Prostate gland (tissue), 2 donors: ENCODE measurements at regions not wholly inside any gene's neighbourhood (a gene's known extent, or its start where the extent isn't known, plus 50 kb on each side); places are given as distances from the start of the nearest gene placed in this dataset.

Experiments used
- POLR2A ChIP-seq: fragments of 450-650 bp; IDR thresholded peaks from one replicate; pipeline ENCODE4 v1.6.1; 2016; ENCODE audit warnings: antibody characterized with exemption, mild to moderate bottlenecking
- TF ChIP-seq, protein P1 (sequence below), 4 experiments: fragments of 200-600 bp in 2 of 4; fragments of 450-650 bp in 2 of 4; sonication (generic) in 2 of 4; IDR thresholded peaks; 1 replicate in 3 of 4; 2 replicates in 1 of 4; pipeline ENCODE4 v1.5.1; 2016 to 2019; ENCODE audit warnings: antibody characterized with exemption in 4 of 4, mild to moderate bottlenecking in 2 of 4, moderate library complexity in 2 of 4

GRCh38 chr11:80383655-80384054 lies 942.8 kb upstream of the TENM4 start:
- TF ChIP-seq, protein P1, sequence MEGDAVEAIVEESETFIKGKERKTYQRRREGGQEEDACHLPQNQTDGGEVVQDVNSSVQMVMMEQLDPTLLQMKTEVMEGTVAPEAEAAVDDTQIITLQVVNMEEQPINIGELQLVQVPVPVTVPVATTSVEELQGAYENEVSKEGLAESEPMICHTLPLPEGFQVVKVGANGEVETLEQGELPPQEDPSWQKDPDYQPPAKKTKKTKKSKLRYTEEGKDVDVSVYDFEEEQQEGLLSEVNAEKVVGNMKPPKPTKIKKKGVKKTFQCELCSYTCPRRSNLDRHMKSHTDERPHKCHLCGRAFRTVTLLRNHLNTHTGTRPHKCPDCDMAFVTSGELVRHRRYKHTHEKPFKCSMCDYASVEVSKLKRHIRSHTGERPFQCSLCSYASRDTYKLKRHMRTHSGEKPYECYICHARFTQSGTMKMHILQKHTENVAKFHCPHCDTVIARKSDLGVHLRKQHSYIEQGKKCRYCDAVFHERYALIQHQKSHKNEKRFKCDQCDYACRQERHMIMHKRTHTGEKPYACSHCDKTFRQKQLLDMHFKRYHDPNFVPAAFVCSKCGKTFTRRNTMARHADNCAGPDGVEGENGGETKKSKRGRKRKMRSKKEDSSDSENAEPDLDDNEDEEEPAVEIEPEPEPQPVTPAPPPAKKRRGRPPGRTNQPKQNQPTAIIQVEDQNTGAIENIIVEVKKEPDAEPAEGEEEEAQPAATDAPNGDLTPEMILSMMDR (IDR thresholded peaks at IDR 0.05) = no peak
- no peak for TF ChIP-seq POLR2A
